ENCODE measurements at regions not wholly inside any gene's neighbourhood (a gene's known extent, or its start where the extent isn't known, plus 50 kb on each side); places are given as distances from the start of the nearest gene placed in this dataset.

GRCh38 chr17:64767269-64767997, 105.3 kb upstream of the SMURF2 start:
- no peak overlapping the region for H3K4me3 ChIP-seq (ENCODE audit: low read length)
- TF ChIP-seq CTCF (IDR thresholded peaks at IDR 0.05; ENCODE audit: insufficient read depth, low read depth, low read length, missing control alignments), result no peak
- no peak for DNase-seq (ENCODE audit: low read depth)

- TF ChIP-seq CTCF (IDR thresholded peaks at IDR 0.05; ENCODE audit: insufficient read depth, low read depth, low read length, missing control alignments), result no peak
- no peak overlapping the region for H3K4me3 ChIP-seq (ENCODE audit: low read length)
- DNase-seq (ENCODE audit: low read depth), result peak; percentile 79
These were observed 103.2 kb upstream of the SMURF2 start for GRCh38 chr17:64765191-64765889.

DNA sequence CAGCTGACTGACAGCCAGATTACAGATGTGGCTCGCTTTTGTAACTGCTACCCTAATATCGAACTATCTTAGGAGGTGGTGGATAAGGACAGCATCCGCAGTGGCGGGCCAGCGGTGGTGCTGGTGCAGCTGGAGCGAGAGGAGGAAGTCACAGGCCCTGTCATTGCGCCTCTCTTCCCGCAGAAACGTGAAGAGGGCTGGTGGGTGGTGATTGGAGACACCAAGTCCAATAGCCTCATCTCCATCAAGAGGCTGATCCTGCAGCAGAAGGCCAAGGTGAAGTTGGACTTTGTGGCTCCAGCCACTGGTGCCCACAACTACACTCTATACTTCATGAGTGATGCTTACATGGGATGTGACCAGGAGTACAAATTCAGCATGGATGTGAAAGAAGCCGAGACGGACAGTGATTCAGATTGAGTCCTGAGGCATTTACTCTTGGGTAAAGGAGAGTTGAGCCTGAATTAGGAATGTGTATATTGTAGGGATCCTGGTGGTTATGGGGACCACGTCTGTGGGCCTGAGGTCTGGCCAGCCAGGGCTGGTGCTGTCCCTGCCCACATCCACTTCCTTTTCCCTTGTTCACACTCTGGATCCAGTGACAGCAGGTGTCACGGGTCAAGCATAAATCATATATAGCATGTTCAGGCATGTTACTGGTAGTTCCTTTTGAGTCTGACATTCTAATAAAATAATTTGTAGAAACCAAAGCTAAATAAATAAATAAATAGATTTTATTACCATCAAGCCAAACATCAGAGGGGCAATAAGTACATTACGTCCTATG, 89.0 kb upstream of the SMURF2 start:
- no peak for TF ChIP-seq CTCF (IDR thresholded peaks at IDR 0.05; ENCODE audit: insufficient read depth, low read depth, low read length, missing control alignments)
- no peak overlapping the region for H3K4me3 ChIP-seq (ENCODE audit: low read length)
- peak; percentile 55 for DNase-seq (ENCODE audit: low read depth)

GRCh38 chr17:64750478-64750877, 88.4 kb upstream of the SMURF2 start:
- DNase-seq (ENCODE audit: low read depth), result no peak
- no peak for TF ChIP-seq CTCF (IDR thresholded peaks at IDR 0.05; ENCODE audit: insufficient read depth, low read depth, low read length, missing control alignments)
- no peak overlapping the region for H3K4me3 ChIP-seq (ENCODE audit: low read length)

DNA sequence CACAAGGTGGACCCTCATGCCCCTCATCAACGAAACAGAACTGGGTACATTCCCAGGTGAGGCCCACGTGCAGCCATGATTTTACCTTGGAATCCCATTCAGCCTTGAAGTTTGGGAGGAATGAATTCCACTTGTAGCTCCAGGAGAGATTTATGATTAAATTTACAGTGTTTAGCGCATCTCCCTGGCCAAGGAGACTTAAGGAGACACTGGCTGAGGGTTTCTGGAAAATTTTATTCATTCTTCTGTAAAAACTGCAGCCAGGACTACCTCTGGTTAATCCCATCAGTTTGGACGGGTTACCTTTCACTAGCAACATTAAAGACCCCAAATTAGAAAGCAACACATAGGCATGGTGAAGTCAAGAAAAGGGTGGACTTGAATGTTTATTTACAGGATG, 87.2 kb upstream of the SMURF2 start:
- no peak for TF ChIP-seq CTCF (IDR thresholded peaks at IDR 0.05; ENCODE audit: insufficient read depth, low read depth, low read length, missing control alignments)
- H3K4me3 ChIP-seq (ENCODE audit: low read length), result no peak overlapping the region

GRCh38 chr17:64747938-64748540, 85.9 kb upstream of the SMURF2 start:
- H3K4me3 ChIP-seq (ENCODE audit: low read length), result no peak overlapping the region
- no peak for TF ChIP-seq CTCF (IDR thresholded peaks at IDR 0.05; ENCODE audit: insufficient read depth, low read depth, low read length, missing control alignments)
- DNase-seq (ENCODE audit: low read depth), result peak; percentile 14

More for the DNA sequence above, 87.2 kb upstream of the SMURF2 start:
- no peak for DNase-seq (ENCODE audit: low read depth)

Data from epithelial cell of esophagus (primary cell).